ENCODE measurements at regions not wholly inside any gene's neighbourhood (a gene's known extent, or its start where the extent isn't known, plus 50 kb on each side); places are given as distances from the start of the nearest gene placed in this dataset.

DNA sequence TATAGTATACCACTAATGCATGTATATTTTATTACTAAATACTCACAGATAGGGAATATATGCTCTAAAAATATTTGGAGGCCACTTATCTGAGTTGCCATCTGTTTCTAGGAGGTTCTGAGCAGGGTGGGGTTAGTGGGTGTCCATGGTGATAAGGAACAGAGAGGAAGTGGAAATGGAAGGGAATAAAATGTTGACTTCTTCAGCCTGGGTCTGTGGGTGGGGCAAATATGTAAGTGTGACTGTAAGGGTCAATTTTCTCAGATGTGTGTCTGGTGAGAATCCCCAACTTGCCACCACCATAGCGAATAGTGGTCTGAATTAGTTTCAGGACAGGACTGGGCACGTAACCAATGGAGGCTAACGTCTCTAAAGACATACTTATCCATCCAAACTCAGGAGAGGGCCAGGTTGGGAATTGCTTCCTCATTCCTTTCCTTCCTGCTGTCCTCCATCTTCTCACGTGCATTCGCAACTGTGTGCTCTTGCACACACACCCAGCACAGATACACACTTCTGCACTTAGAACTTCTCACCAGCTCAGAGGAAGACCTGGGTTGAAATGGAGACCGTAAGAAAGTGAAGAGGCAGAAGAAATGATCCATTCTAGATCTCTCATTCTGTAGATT lies 54.2 kb upstream of the GZMB start:
- DNase-seq = no peak
- no peaks in the 10 kb centered on the region for H3K27me3 ChIP-seq (replicated peaks; ENCODE audit: insufficient read depth, low read length)
- no peak overlapping the region for H3K9ac ChIP-seq (ENCODE audit: low read length)
- no peak overlapping the region for H3K4me2 ChIP-seq (ENCODE audit: low read depth, low read length)
- no peaks in the 10 kb centered on the region for H3K36me3 ChIP-seq (replicated peaks; ENCODE audit: insufficient read depth, low read length)
- H4K20me1 ChIP-seq (ENCODE audit: insufficient read depth, low read length) = no peaks in the 10 kb centered on the region
- no peaks in the 10 kb centered on the region for H3K79me2 ChIP-seq (ENCODE audit: low read length)
- H2AFZ ChIP-seq (ENCODE audit: low read length) = no peak overlapping the region
- peaks cover 8% of the 10 kb centered on the region; the same call in 1 of the 2 replicates for H3K4me1 ChIP-seq (ENCODE audit: low read length)
- H3K9me2 ChIP-seq (replicated peaks; ENCODE audit: insufficient read depth, low read length) = no peaks in the 10 kb centered on the region
- no peak overlapping the region for H3K27ac ChIP-seq (ENCODE audit: low read length)
- no peak overlapping the region for H3K4me3 ChIP-seq (ENCODE audit: low read length)
- no peak for TF ChIP-seq EZH2phosphoT487 (IDR thresholded peaks at IDR 0.05; ENCODE audit: low read length)
- TF ChIP-seq, protein P1, sequence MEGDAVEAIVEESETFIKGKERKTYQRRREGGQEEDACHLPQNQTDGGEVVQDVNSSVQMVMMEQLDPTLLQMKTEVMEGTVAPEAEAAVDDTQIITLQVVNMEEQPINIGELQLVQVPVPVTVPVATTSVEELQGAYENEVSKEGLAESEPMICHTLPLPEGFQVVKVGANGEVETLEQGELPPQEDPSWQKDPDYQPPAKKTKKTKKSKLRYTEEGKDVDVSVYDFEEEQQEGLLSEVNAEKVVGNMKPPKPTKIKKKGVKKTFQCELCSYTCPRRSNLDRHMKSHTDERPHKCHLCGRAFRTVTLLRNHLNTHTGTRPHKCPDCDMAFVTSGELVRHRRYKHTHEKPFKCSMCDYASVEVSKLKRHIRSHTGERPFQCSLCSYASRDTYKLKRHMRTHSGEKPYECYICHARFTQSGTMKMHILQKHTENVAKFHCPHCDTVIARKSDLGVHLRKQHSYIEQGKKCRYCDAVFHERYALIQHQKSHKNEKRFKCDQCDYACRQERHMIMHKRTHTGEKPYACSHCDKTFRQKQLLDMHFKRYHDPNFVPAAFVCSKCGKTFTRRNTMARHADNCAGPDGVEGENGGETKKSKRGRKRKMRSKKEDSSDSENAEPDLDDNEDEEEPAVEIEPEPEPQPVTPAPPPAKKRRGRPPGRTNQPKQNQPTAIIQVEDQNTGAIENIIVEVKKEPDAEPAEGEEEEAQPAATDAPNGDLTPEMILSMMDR (IDR thresholded peaks at IDR 0.05; ENCODE audit: low read length) = no peak
- TF ChIP-seq EZH2 (optimal IDR thresholded peaks at IDR 0.05; ENCODE audit: low read depth, low read length) = no peak
- no peaks in the 10 kb centered on the region for H3F3A ChIP-seq (ENCODE audit: insufficient read depth, low read length)
- no peaks in the 10 kb centered on the region for H3K9me3 ChIP-seq (replicated peaks; ENCODE audit: insufficient read depth, low read length)
